B cell (primary cell): ENCODE measurements at regions not wholly inside any gene's neighbourhood (a gene's known extent, or its start where the extent isn't known, plus 50 kb on each side); places are given as distances from the start of the nearest gene placed in this dataset.

ENCODE experiments used
- ATAC-seq: fragments of 200-7000 bp; cut with Tn5 transposase; one replicate; pipeline ENCODE4 v1.10.0; 2021; ENCODE audit warnings: low read depth, mild to moderate bottlenecking, moderate number of reproducible peaks, moderate library complexity
- CTCF ChIA-PET: fragments of 350-600 bp; sonication (Branson Sonifier 250); formaldehyde crosslinking; loops from one replicate; lab custom pipeline; 2021; ENCODE audit warnings: antibody characterized with exemption, inconsistent platforms; lab: Charles Lee
- POLR2A ChIA-PET: fragments of 350-600 bp; sonication (Branson Sonifier 250); formaldehyde crosslinking; loops from one replicate; lab custom pipeline; 2021; ENCODE audit warnings: antibody characterized with exemption; lab: Charles Lee
- DNase-seq: peaks from one replicate; pipeline ENCODE4 v3.0.0; 2013
- H2AFZ ChIP-seq: 2 replicates; pipeline ENCODE4 v1.6.1; 2012; ENCODE audit warnings: mild to moderate bottlenecking, low read depth, low read length; ENCODE audit not compliant: insufficient read depth, poor library complexity, severe bottlenecking
- H3K27ac ChIP-seq, 2 donors: 1 replicate in 1 of 2; 2 replicates in 1 of 2; pipeline ENCODE4 v1.5.1; 2012 to 2013; ENCODE audit warnings: low read length in 2 of 2, mild to moderate bottlenecking in 2 of 2, moderate library complexity in 1 of 2
- H3K27me3 ChIP-seq, 4 experiments: fragments of 200-600 bp in 1 of 4; sonication (generic) in 1 of 4; replicated peaks in 1 of 4; 1 replicate in 2 of 4; 2 replicates in 2 of 4; pipeline versions ENCODE4 v1.6.1 to v1.7.0; 2013 to 2016; ENCODE audit warnings: low read length in 3 of 4, mild to moderate bottlenecking in 2 of 4, mixed read lengths in 1 of 4, moderate library complexity in 1 of 4; ENCODE audit not compliant: insufficient read depth in 4 of 4, control insufficient read depth in 3 of 4; ENCODE audit errors: control extremely low read depth in 1 of 4
- H3K36me3 ChIP-seq, 2 experiments: replicated peaks in 1 of 2; 1 replicate in 1 of 2; 2 replicates in 1 of 2; pipeline versions ENCODE4 v1.6.1 to v1.7.1; 2013; ENCODE audit warnings: low read length in 1 of 2; ENCODE audit not compliant: insufficient read depth in 2 of 2, control insufficient read depth in 1 of 2; ENCODE audit errors: control extremely low read depth in 1 of 2, extremely low read depth in 1 of 2
- H3K4me1 ChIP-seq, 2 donors: fragments of 200-600 bp in 1 of 2; sonication (generic) in 1 of 2; 1 replicate in 1 of 2; 2 replicates in 1 of 2; pipeline versions ENCODE4 v1.5.1 to v1.6.1; 2013 to 2017; ENCODE audit warnings: low read length in 2 of 2; ENCODE audit not compliant: control insufficient read depth in 2 of 2, insufficient read depth in 2 of 2
- H3K4me2 ChIP-seq: replicated peaks from 2 replicates; pipeline ENCODE3; 2012; ENCODE audit warnings: mild to moderate bottlenecking, low read depth, low read length; ENCODE audit not compliant: poor library complexity, severe bottlenecking
- H3K4me3 ChIP-seq, 5 experiments: fragments of 200-600 bp in 1 of 5; sonication (generic) in 1 of 5; 1 replicate in 3 of 5; 2 replicates in 2 of 5; pipeline versions ENCODE4 v1.5.1 to v1.7.0; 2011 to 2016; ENCODE audit warnings: low read length in 4 of 5, mild to moderate bottlenecking in 4 of 5, low read depth in 2 of 5, control low read depth in 1 of 5, moderate library complexity in 1 of 5; ENCODE audit not compliant: insufficient read depth in 1 of 5; ENCODE audit errors: control extremely low read depth in 1 of 5, extremely low read depth in 1 of 5
- H3K79me2 ChIP-seq: fragments of 200-600 bp; sonication (generic); one replicate; pipeline ENCODE4 v1.6.0; 2016; ENCODE audit warnings: low read length; ENCODE audit not compliant: control insufficient read depth, insufficient read depth
- H3K9ac ChIP-seq: fragments of 200-600 bp; sonication (generic); 2 replicates; pipeline ENCODE4 v1.6.1; 2017; ENCODE audit warnings: mild to moderate bottlenecking, low read length, moderate library complexity
- H3K9me3 ChIP-seq, 3 donors: one replicate each; pipeline versions ENCODE4 v1.6.1 to v1.7.1; 2013; ENCODE audit warnings: low read length in 2 of 3; ENCODE audit not compliant: control insufficient read depth in 2 of 3, insufficient read depth in 1 of 3; ENCODE audit errors: control extremely low read depth in 1 of 3
- H4K20me1 ChIP-seq: 2 replicates; pipeline ENCODE4 v1.6.0; 2012; ENCODE audit warnings: mild to moderate bottlenecking, low read length; ENCODE audit not compliant: insufficient read depth, control insufficient read depth, poor library complexity, severe bottlenecking
- H3K27ac Mint-ChIP-seq: one replicate; pipeline ENCODE4 v1.8.0; 2021; ENCODE audit warnings: mixed read lengths
- H3K27me3 Mint-ChIP-seq: one replicate; pipeline ENCODE4 v1.8.0; 2021; ENCODE audit warnings: mixed read lengths
- H3K4me1 Mint-ChIP-seq: one replicate; pipeline ENCODE4 v1.8.0; 2021; ENCODE audit warnings: mixed read lengths
- H3K4me3 Mint-ChIP-seq: one replicate; pipeline ENCODE4 v1.8.0; 2021; ENCODE audit warnings: mixed read lengths
- H3K9me3 Mint-ChIP-seq: one replicate; pipeline ENCODE4 v1.8.0; 2022; ENCODE audit warnings: mixed read lengths; ENCODE audit not compliant: insufficient read depth
- CTCF ChIP-seq: fragments of 200-600 bp; IDR thresholded peaks from one replicate; pipeline ENCODE4 v1.8.0; 2022; ENCODE audit warnings: antibody characterized with exemption, mild to moderate bottlenecking
- EZH2 ChIP-seq: IDR thresholded peaks from 2 replicates; pipeline ENCODE4 v1.6.1; 2012; ENCODE audit warnings: borderline replicate concordance, low read depth, mild to moderate bottlenecking, moderate library complexity, low read length; ENCODE audit not compliant: insufficient read depth, poor library complexity, severe bottlenecking
- WGBS: methylation state at CpG from one replicate; pipeline ENCODE4 v1.1.5; 2013; ENCODE audit warnings: missing lambda C conversion rate; ENCODE audit not compliant: insufficient coverage; 5-methylcytosine and 5-hydroxymethylcytosine counted together
- intact Hi-C: fragments of 100-400 bp; cut with micrococcal nuclease; formaldehyde crosslinking; loops from one replicate; pipeline ENCODE4 v1.10.0; 2022

DNA sequence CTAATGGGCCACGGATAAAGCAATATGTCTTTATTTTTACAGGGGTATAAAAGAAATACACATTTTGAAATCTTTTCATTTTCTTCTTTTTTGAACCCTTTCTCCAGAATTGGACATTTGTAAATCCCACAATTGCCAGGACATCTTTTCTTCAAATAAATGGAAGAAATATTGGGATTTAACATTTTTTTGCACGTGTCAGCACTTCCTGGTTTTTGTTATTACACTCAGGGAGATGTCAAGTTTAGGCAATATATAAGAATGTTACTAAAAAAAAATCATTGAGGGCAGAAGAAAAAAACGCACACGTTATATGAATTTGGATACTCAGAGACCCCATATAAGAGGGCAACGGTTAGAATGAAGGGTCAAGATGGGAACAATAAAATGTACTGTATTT, 78.3 kb upstream of the TMCO5A start:
- no peak overlapping the region for H3K27ac Mint-ChIP-seq
- Histone ChIP-seq H3K27me3 (no peaks in the 10 kb centered on the region), H2AFZ (no peak overlapping the region), H3K36me3 (no peaks in the 10 kb centered on the region), H3K27ac (no peak overlapping the region), H3K9me3 (no peaks in the 10 kb centered on the region), H3K79me2 (no peaks in the 10 kb centered on the region), H3K4me1 (no peaks in the 10 kb centered on the region), H4K20me1 (no peaks in the 10 kb centered on the region), H3K9ac (no peak overlapping the region), H3K4me3 (no peak overlapping the region), H3K4me2 (no peak overlapping the region)
- no peaks in the 10 kb centered on the region for H3K27me3 Mint-ChIP-seq
- CTCF ChIA-PET: no interaction called here
- POLR2A ChIA-PET: no interaction called here
- TF ChIP-seq CTCF: no peak
- no peak for ATAC-seq
- no CpG with 5 or more reads among the region's 5 CpGs for WGBS
- no peak overlapping the region for H3K4me3 Mint-ChIP-seq
- no peak for DNase-seq
- H3K4me1 Mint-ChIP-seq: no peaks in the 10 kb centered on the region
- H3K9me3 Mint-ChIP-seq: peaks cover 2% of the 10 kb centered on the region
- intact Hi-C loops: no loop called here

DNA sequence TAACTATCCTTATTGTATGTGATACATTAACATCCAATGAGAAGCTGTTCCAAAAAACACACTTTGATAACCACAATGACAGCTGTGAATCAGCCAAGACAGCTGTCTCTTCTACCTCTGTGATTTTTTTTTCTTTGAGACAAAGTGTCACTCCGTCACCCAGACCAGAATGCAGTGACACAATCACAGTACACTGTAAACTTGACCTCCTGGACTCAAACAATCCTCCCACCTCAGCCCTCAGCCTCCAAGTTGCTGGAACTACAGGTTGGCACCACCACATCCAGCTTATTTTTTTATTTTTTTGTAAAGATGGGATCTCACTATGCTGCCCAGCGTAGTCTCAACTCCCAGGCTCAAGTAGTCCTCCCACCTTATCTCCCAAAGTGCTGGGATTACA, 73.5 kb upstream of the TMCO5A start:
- H4K20me1 ChIP-seq: no peaks in the 10 kb centered on the region
- H3K4me1 ChIP-seq: no peaks in the 10 kb centered on the region
- H3K9ac ChIP-seq: no peak overlapping the region
- no peak overlapping the region for H3K27ac ChIP-seq
- intact Hi-C loops: no loop called here
- Mint-ChIP-seq H3K27ac (no peak overlapping the region), H3K9me3 (no peaks in the 10 kb centered on the region), H3K27me3 (no peaks in the 10 kb centered on the region), H3K4me1 (no peaks in the 10 kb centered on the region), H3K4me3 (no peak overlapping the region)
- ChIA-PET CTCF (no interaction called here), POLR2A (no interaction called here)
- H3K36me3 ChIP-seq: no peaks in the 10 kb centered on the region
- H2AFZ ChIP-seq: no peak overlapping the region
- ATAC-seq (no peak), DNase-seq (no peak)
- 83% methylated on average over 1 of the region's 2 CpGs for WGBS
- TF ChIP-seq CTCF (no peak), EZH2 (no peak)
- H3K4me3 ChIP-seq: no peak overlapping the region
- no peaks in the 10 kb centered on the region for H3K9me3 ChIP-seq
- H3K4me2 ChIP-seq: no peak overlapping the region
- no peaks in the 10 kb centered on the region for H3K79me2 ChIP-seq
- no peaks in the 10 kb centered on the region for H3K27me3 ChIP-seq
